ENCODE measurements at regions not wholly inside any gene's neighbourhood (a gene's known extent, or its start where the extent isn't known, plus 50 kb on each side); places are given as distances from the start of the nearest gene placed in this dataset.

- Histone ChIP-seq H3K27ac (no peak overlapping the region), H3K9me3 (no peaks in the 10 kb centered on the region), H3K36me3 (no peaks in the 10 kb centered on the region), H3K4me3 (no peak overlapping the region), H3K27me3 (no peaks in the 10 kb centered on the region), H3K4me1 (no peaks in the 10 kb centered on the region)
- DNase-seq (no peak), ATAC-seq (no peak)
- 88 to 92% (median 90%) methylated on average over 5 of the region's 5 CpGs for WGBS, 4 donors
- TF ChIP-seq CTCF (IDR thresholded peaks at IDR 0.05), result no peak
- TF ChIP-seq POLR2A (IDR thresholded peaks at IDR 0.05), result no peak
- intact Hi-C loops (cut with DNase I), result no loop called here
Observed at GRCh38 chr1:164333387-164333786, 225.6 kb upstream of the PBX1 start.

- intact Hi-C loops (cut with DNase I), result no loop called here
- no peaks in the 10 kb centered on the region for H3K4me1 ChIP-seq
- no peak for TF ChIP-seq POLR2A (IDR thresholded peaks at IDR 0.05)
Observed at GRCh38 chr1:164337394-164337793, 221.6 kb upstream of the PBX1 start.

GRCh38 chr1:164337885-164338284 lies 221.1 kb upstream of the PBX1 start:
- Histone ChIP-seq H3K27me3 (no peaks in the 10 kb centered on the region), H3K4me1 (no peaks in the 10 kb centered on the region), H3K36me3 (no peaks in the 10 kb centered on the region), H3K27ac (no peak overlapping the region), H3K4me3 (no peak overlapping the region), H3K9me3 (peaks cover 0 to 11% (median 0%) of the 10 kb centered on the region in 12 donors)
- ATAC-seq, result no peak
- WGBS, 4 donors, result 72 to 90% (median 84%) methylated on average over 1 of the region's 1 CpG
- intact Hi-C loops (cut with DNase I), result no loop called here
- no peak for DNase-seq
- TF ChIP-seq POLR2A (IDR thresholded peaks at IDR 0.05), result no peak
- no peak for TF ChIP-seq CTCF (IDR thresholded peaks at IDR 0.05)

More at GRCh38 chr1:164337394-164337793, 221.6 kb upstream of the PBX1 start:
- Histone ChIP-seq H3K4me3 (no peak overlapping the region), H3K27me3 (no peaks in the 10 kb centered on the region), H3K27ac (no peak overlapping the region), H3K36me3 (no peaks in the 10 kb centered on the region), H3K9me3 (peaks cover 0 to 11% (median 0%) of the 10 kb centered on the region in 12 donors)
- WGBS, 4 donors, result 74 to 91% (median 79%) methylated on average over 2 of the region's 2 CpGs
- no peak for DNase-seq
- ATAC-seq, result no peak

- H3K9me3 ChIP-seq, result peaks cover 0 to 20% (median 7%) of the 10 kb centered on the region in 12 donors
- no peak for TF ChIP-seq POLR2A (IDR thresholded peaks at IDR 0.05)
- TF ChIP-seq CTCF (IDR thresholded peaks at IDR 0.05), result no peak
- intact Hi-C loops (cut with DNase I), result no loop called here
Observed at GRCh38 chr1:164343189-164343588, 215.8 kb upstream of the PBX1 start.

GRCh38 chr1:164347980-164348379 lies 211.0 kb upstream of the PBX1 start:
- Histone ChIP-seq H3K36me3 (no peaks in the 10 kb centered on the region), H3K9me3 (peaks cover 0 to 57% (median 14%) of the 10 kb centered on the region in 12 donors), H3K4me1 (no peaks in the 10 kb centered on the region), H3K27me3 (no peaks in the 10 kb centered on the region), H3K4me3 (no peak overlapping the region), H3K27ac (no peak overlapping the region)
- TF ChIP-seq CTCF (IDR thresholded peaks at IDR 0.05) (no peak), POLR2A (IDR thresholded peaks at IDR 0.05) (no peak)
- DNase-seq (no peak), ATAC-seq (no peak)
- 95 to 98% (median 96%) methylated on average over 2 of the region's 2 CpGs for WGBS, 4 donors
- intact Hi-C loops (cut with DNase I), result no loop called here

More at GRCh38 chr1:164343189-164343588, 215.8 kb upstream of the PBX1 start:
- no peaks in the 10 kb centered on the region for H3K4me1 ChIP-seq
- 30 to 79% (median 65%) methylated on average over 2 of the region's 2 CpGs for WGBS, 4 donors
- DNase-seq, result no peak
- no peaks in the 10 kb centered on the region for H3K27me3 ChIP-seq
- H3K27ac ChIP-seq, result no peak overlapping the region
- H3K4me3 ChIP-seq, result no peak overlapping the region
- H3K36me3 ChIP-seq, result no peaks in the 10 kb centered on the region
- ATAC-seq, result no peak

All from heart left ventricle (tissue), 16 donors.